ENCODE measurements at regions not wholly inside any gene's neighbourhood (a gene's known extent, or its start where the extent isn't known, plus 50 kb on each side); places are given as distances from the start of the nearest gene placed in this dataset.

- TF ChIP-seq CTCF (IDR thresholded peaks at IDR 0.05), result no peak
- TF ChIP-seq POLR2A (IDR thresholded peaks at IDR 0.05), result no peak
- intact Hi-C loops (cut with DNase I), result loop anchor here in 1 of 10 donors (5.0 kb wide), 2 partner anchors 235 to 300 kb away; partner anchors contain the start of gene ZEB1
Measured at GRCh38 chr10:31081937-31082840, 50.5 kb upstream of the ZNF438 start.

DNA sequence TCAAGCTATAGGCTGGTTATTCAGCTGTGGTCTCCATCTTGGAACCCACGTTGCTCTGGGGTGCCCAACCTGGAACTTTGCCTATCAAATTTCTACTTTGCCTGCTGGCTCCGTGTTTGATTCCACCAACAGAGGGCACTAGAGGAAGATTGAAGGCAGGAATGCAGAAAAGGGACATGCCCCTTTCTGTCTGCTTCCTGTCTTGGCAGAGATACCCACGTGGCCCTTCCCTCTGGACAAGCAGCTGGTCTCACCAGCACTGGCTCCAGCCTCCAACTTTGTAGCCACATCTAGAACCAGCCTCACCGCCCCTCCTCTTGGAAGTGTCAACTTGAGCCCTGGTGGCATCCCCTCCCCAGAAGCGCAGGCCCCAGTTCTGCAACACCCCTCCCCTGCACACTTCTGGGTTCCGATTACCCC lies 52.1 kb upstream of the ZNF438 start:
- Histone ChIP-seq H3K27me3 (no peaks in the 10 kb centered on the region), H3K4me3 (no peak overlapping the region), H3K36me3 (no peaks in the 10 kb centered on the region), H3K27ac (no peak overlapping the region), H3K4me1 (peaks cover 0 to 6% (median 0%) of the 10 kb centered on the region in 12 donors), H3K9me3 (no peaks in the 10 kb centered on the region)
- TF ChIP-seq CTCF (IDR thresholded peaks at IDR 0.05) (peak; percentile 21 to 63 (median 46)), POLR2A (IDR thresholded peaks at IDR 0.05) (no peak)
- DNase-seq, result peak in 2 of 5 donors; percentile 35 to 55
- peak in 3 of 4 donors; percentile 58 to 73 (median 69) for ATAC-seq
- WGBS, 4 donors, result 50 to 62% (median 51%) methylated on average over 6 of the region's 6 CpGs
- intact Hi-C loops (cut with DNase I), result loop anchor here in 1 of 10 donors (5.0 kb wide), 2 partner anchors 234 to 301 kb away; partner anchors contain the start of gene ZEB1

More at GRCh38 chr10:31081937-31082840, 50.5 kb upstream of the ZNF438 start:
- Histone ChIP-seq H3K27me3 (no peaks in the 10 kb centered on the region), H3K4me3 (no peak overlapping the region), H3K4me1 (peaks cover 0 to 6% (median 0%) of the 10 kb centered on the region in 12 donors), H3K27ac (no peak overlapping the region), H3K36me3 (no peaks in the 10 kb centered on the region), H3K9me3 (no peaks in the 10 kb centered on the region)
- no peak for ATAC-seq
- 89 to 95% (median 90%) methylated on average over 2 of the region's 2 CpGs for WGBS, 4 donors
- DNase-seq, result no peak

DNA sequence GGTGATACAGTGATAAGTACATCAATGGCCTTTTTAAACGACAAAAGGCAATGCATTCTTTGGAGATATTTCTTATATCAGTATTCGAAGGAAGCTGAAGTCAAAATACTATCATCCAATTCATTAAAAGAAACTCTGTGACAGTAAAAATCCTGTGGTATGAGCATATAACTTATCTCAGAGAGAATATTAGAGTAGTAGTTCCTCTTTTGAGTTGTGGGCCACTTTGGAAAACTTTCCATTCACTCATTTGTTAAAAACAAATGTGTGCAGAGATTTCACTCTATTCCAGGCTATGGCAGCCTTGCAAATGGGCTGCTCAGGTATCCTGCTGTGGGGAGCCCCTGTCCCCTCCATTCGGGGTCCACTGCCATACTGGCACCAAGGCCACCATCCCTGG lies 55.3 kb upstream of the ZNF438 start:
- no peaks in the 10 kb centered on the region for H3K36me3 ChIP-seq
- ATAC-seq, result no peak
- no peak overlapping the region for H3K4me3 ChIP-seq
- H3K27me3 ChIP-seq, result no peaks in the 10 kb centered on the region
- TF ChIP-seq CTCF (IDR thresholded peaks at IDR 0.05), result no peak
- TF ChIP-seq POLR2A (IDR thresholded peaks at IDR 0.05), result no peak
- no peak overlapping the region for H3K27ac ChIP-seq
- DNase-seq, result no peak
- WGBS, 4 donors, result 85 to 96% (median 87%) methylated on average over 3 of the region's 3 CpGs
- no peaks in the 10 kb centered on the region for H3K9me3 ChIP-seq
- H3K4me1 ChIP-seq, result peaks cover 0 to 6% (median 0%) of the 10 kb centered on the region in 12 donors
- intact Hi-C loops (cut with DNase I), result no loop called here

GRCh38 chr10:31087851-31088250 lies 56.2 kb upstream of the ZNF438 start:
- H3K4me1 ChIP-seq, result peaks cover 0 to 6% (median 0%) of the 10 kb centered on the region in 12 donors
- H3K27ac ChIP-seq, result no peak overlapping the region
- 76 to 100% (median 93%) methylated on average over 1 of the region's 1 CpG for WGBS, 4 donors
- H3K4me3 ChIP-seq, result no peak overlapping the region
- no peak for DNase-seq
- intact Hi-C loops (cut with DNase I), result no loop called here
- ATAC-seq, result no peak
- H3K27me3 ChIP-seq, result no peaks in the 10 kb centered on the region
- TF ChIP-seq CTCF (IDR thresholded peaks at IDR 0.05) (no peak), POLR2A (IDR thresholded peaks at IDR 0.05) (no peak)
- H3K36me3 ChIP-seq, result no peaks in the 10 kb centered on the region
- no peaks in the 10 kb centered on the region for H3K9me3 ChIP-seq

Measured in heart left ventricle (tissue), 16 donors.